ENCODE measurements at regions not wholly inside any gene's neighbourhood (a gene's known extent, or its start where the extent isn't known, plus 50 kb on each side); places are given as distances from the start of the nearest gene placed in this dataset.

DNA sequence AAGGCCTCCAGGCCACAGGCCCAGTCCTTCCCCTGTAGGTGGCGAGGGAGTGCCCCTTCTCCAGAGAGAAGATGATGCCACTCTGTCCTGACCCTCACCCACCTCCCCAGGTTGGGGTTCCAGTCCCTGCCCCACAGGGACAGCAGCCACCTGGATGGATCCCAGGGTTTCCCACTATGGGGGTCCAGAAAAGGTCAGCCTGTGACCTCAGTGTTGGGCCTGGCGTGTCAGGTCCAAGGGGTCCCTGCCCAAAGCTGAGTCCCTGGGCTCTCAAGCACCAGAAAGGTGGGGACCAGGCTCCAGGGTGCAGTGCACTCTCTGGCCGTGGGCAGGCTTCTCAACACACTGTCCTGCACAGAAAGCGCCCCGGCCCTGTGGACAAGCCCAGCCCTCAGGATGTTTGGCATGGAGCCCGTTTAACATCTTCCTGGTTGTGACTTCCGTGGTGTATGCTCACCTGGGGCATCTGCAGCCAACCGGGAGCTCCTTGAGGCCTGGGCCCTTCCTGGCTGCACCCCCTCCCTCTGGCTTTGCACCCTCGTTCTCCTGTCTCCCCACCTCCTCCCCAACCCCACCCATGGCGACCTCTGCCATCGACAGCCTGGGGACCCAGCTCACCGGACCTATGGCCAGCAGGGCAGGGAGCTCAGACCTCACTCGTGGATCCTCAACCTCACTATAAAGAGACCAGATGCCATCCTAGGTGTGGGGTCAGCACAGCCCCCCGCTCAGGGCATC lies 58.3 kb upstream of the PPP2R2D start:
- H3K36me3 ChIP-seq (replicated peaks in 1 of 2; ENCODE audit: control insufficient read depth in 1 of 2, insufficient read depth in 2 of 2, low read length in 2 of 2) = no peaks in the 10 kb centered on the region
- TF ChIP-seq PHF5A (CRISPR knock-in tag; IDR thresholded peaks at IDR 0.05; ENCODE audit: low read depth, unreplicated experiment) (no peak), ZNF256 (CRISPR knock-in tag; conservative IDR thresholded peaks at IDR 0.05) (no peak), KLF13 (CRISPR knock-in tag; IDR thresholded peaks at IDR 0.05) (no peak), ZNF556 (CRISPR knock-in tag; IDR thresholded peaks at IDR 0.05; ENCODE audit: borderline replicate concordance) (no peak)
- no peaks in the 10 kb centered on the region for H4K20me1 ChIP-seq (ENCODE audit: insufficient read depth, low read length)
- no peak for ATAC-seq
- no peak for FAIRE-seq
- BruUV-seq (replicated peaks) = no TSS peak
- ChIA-PET CTCF (ENCODE audit: low intra/inter-chr PET ratio, low total read pairs) (no interaction called here), POLR2A (no interaction called here)
- DNase-seq (ENCODE audit: low spot score) = no peak
- H3K4me1 ChIP-seq (ENCODE audit: insufficient read depth, low read length) = no peaks in the 10 kb centered on the region
- WGBS (ENCODE audit: low lambda C conversion rate) = 30% methylated on average over 8 of the region's 14 CpGs
- no peak overlapping the region for H3K27ac ChIP-seq (ENCODE audit: extremely low read length, insufficient read depth, low read length)
- no peak overlapping the region for H3K4me3 ChIP-seq (replicated peaks in 1 of 3; ENCODE audit: insufficient read depth in 1 of 3, low read depth in 2 of 3, low read length in 3 of 3)
- H3K9me3 ChIP-seq (ENCODE audit: low read length) = no peaks in the 10 kb centered on the region
- H3K27me3 ChIP-seq (ENCODE audit: control insufficient read depth in 1 of 2, insufficient read depth in 2 of 2, low read length in 2 of 2) = peaks cover 3 to 57% of the 10 kb centered on the region in 2 experiments; a peak in 4 of 5 replicates
- no peak overlapping the region for H3K4me2 ChIP-seq (ENCODE audit: low read depth, low read length)
- no peak overlapping the region for H3K9ac ChIP-seq (ENCODE audit: insufficient read depth, low read depth, low read length)
- intact Hi-C loops (cut with micrococcal nuclease; ENCODE audit: unreplicated experiment) (no loop called here), in situ Hi-C loops (cut with HindIII; ENCODE audit: extremely low pct_ligation_motif_present, low pct_unique_long_range_greater_than_20kb) (no loop called here)
- no peaks in the 10 kb centered on the region for H3K79me2 ChIP-seq (ENCODE audit: insufficient read depth, low read length)
- no peak overlapping the region for H2AFZ ChIP-seq (ENCODE audit: low read length)

DNA sequence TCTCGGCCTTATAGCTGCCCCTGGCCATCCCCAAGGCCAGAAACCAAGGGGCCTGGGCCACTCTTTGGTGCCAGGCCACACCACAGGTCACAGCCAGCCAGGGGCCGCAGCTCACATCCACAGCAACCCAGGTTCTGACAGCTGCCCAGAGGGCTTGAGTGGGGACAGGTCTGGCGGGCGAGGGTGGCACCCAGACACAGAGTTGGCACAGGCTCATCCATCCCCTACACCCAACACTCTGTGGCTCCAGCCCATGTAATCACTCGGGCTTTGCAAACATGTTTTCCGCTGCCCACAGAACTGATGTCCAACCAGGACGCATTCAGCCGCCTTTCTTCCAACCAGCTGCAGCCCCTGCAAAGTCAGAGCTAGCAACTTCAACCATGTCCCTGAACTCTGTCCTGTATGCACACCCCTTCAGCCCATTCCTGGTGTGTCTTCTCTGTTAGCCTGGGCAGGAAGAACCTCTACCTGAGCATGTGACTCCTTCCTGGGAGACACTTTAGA lies 57.7 kb upstream of the PPP2R2D start:
- Histone ChIP-seq H3K4me2 (ENCODE audit: low read depth, low read length) (no peak overlapping the region), H4K20me1 (ENCODE audit: insufficient read depth, low read length) (no peaks in the 10 kb centered on the region), H3K27me3 (ENCODE audit: control insufficient read depth in 1 of 2, insufficient read depth in 2 of 2, low read length in 2 of 2) (peaks cover 3 to 58% of the 10 kb centered on the region in 2 experiments; a peak in 4 of 5 replicates), H3K4me1 (ENCODE audit: insufficient read depth, low read length) (no peaks in the 10 kb centered on the region), H3K36me3 (replicated peaks in 1 of 2; ENCODE audit: control insufficient read depth in 1 of 2, insufficient read depth in 2 of 2, low read length in 2 of 2) (no peaks in the 10 kb centered on the region), H3K4me3 (replicated peaks in 1 of 3; ENCODE audit: insufficient read depth in 1 of 3, low read depth in 2 of 3, low read length in 3 of 3) (no peak overlapping the region), H3K79me2 (ENCODE audit: insufficient read depth, low read length) (no peaks in the 10 kb centered on the region), H2AFZ (ENCODE audit: low read length) (no peak overlapping the region), H3K9me3 (ENCODE audit: low read length) (no peaks in the 10 kb centered on the region), H3K27ac (ENCODE audit: extremely low read length, insufficient read depth, low read length) (no peak overlapping the region), H3K9ac (ENCODE audit: insufficient read depth, low read depth, low read length) (no peak overlapping the region)
- ATAC-seq (no peak), DNase-seq (ENCODE audit: low spot score) (no peak), FAIRE-seq (no peak)
- 42% methylated on average over 4 of the region's 8 CpGs for WGBS (ENCODE audit: low lambda C conversion rate)
- intact Hi-C loops (cut with micrococcal nuclease; ENCODE audit: unreplicated experiment) (no loop called here), in situ Hi-C loops (cut with HindIII; ENCODE audit: extremely low pct_ligation_motif_present, low pct_unique_long_range_greater_than_20kb) (no loop called here)
- ChIA-PET POLR2A (no interaction called here), CTCF (ENCODE audit: low intra/inter-chr PET ratio, low total read pairs) (no interaction called here)
- no TSS peak for BruUV-seq (replicated peaks)
- TF ChIP-seq, protein P1, sequence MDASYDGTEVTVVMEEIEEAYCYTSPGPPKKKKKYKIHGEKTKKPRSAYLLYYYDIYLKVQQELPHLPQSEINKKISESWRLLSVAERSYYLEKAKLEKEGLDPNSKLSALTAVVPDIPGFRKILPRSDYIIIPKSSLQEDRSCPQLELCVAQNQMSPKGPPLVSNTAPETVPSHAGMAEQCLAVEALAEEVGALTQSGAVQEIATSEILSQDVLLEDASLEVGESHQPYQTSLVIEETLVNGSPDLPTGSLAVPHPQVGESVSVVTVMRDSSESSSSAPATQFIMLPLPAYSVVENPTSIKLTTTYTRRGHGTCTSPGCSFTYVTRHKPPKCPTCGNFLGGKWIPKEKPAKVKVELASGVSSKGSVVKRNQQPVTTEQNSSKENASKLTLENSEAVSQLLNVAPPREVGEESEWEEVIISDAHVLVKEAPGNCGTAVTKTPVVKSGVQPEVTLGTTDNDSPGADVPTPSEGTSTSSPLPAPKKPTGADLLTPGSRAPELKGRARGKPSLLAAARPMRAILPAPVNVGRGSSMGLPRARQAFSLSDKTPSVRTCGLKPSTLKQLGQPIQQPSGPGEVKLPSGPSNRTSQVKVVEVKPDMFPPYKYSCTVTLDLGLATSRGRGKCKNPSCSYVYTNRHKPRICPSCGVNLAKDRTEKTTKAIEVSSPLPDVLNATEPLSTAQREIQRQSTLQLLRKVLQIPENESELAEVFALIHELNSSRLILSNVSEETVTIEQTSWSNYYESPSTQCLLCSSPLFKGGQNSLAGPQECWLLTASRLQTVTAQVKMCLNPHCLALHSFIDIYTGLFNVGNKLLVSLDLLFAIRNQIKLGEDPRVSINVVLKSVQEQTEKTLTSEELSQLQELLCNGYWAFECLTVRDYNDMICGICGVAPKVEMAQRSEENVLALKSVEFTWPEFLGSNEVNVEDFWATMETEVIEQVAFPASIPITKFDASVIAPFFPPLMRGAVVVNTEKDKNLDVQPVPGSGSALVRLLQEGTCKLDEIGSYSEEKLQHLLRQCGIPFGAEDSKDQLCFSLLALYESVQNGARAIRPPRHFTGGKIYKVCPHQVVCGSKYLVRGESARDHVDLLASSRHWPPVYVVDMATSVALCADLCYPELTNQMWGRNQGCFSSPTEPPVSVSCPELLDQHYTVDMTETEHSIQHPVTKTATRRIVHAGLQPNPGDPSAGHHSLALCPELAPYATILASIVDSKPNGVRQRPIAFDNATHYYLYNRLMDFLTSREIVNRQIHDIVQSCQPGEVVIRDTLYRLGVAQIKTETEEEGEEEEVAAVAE (CRISPR knock-in tag; IDR thresholded peaks at IDR 0.05; ENCODE audit: borderline replicate concordance) = no peak
- no peak for TF ChIP-seq ZBTB7B (CRISPR knock-in tag; IDR thresholded peaks at IDR 0.05)
- TF ChIP-seq, protein P2, sequence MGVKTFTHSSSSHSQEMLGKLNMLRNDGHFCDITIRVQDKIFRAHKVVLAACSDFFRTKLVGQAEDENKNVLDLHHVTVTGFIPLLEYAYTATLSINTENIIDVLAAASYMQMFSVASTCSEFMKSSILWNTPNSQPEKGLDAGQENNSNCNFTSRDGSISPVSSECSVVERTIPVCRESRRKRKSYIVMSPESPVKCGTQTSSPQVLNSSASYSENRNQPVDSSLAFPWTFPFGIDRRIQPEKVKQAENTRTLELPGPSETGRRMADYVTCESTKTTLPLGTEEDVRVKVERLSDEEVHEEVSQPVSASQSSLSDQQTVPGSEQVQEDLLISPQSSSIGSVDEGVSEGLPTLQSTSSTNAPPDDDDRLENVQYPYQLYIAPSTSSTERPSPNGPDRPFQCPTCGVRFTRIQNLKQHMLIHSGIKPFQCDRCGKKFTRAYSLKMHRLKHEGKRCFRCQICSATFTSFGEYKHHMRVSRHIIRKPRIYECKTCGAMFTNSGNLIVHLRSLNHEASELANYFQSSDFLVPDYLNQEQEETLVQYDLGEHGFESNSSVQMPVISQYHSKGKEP (CRISPR knock-in tag; IDR thresholded peaks at IDR 0.05) = no peak
- no peak for TF ChIP-seq TEAD3 (CRISPR knock-in tag; optimal IDR thresholded peaks at IDR 0.05; ENCODE audit: borderline replicate concordance)
- no peak for TF ChIP-seq BRCA1 (CRISPR knock-in tag; IDR thresholded peaks at IDR 0.05)
